GM19467 (cell line): ENCODE measurements at regions not wholly inside any gene's neighbourhood (a gene's known extent, or its start where the extent isn't known, plus 50 kb on each side); places are given as distances from the start of the nearest gene placed in this dataset.
"Not testable (repeated sequence)": the region's sequence is repeated elsewhere in the genome, so short reads cannot be mapped to it uniquely, and the experiment has no call there.

ENCODE experiments used
- ATAC-seq: cut with Tn5 transposase; IDR thresholded peaks from one replicate; pipeline ENCODE4 v1.9.1; 2021; ENCODE audit warnings: mild to moderate bottlenecking, moderate library complexity; ENCODE audit not compliant: unreplicated experiment

DNA sequence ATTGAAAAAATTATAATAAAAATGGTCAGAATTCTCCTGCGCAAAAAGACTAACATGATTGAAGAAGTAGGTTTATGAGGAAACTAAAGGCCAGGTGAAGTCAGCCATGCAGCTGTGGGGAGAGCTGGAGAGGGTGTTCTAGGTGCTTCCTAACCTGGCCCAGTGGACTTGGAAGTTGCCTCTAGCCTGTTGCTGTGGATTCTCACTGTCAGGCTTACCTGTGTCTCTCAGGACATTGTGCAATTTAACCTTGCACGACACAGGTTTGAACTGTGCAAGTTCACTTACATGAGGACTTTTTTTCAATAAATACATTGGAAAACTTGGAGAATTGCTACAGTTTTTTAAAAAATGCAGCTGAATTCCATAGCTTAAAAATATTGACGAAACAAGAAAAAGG is 266.4 kb downstream of the CXCL12 start:
- no peak for ATAC-seq

DNA sequence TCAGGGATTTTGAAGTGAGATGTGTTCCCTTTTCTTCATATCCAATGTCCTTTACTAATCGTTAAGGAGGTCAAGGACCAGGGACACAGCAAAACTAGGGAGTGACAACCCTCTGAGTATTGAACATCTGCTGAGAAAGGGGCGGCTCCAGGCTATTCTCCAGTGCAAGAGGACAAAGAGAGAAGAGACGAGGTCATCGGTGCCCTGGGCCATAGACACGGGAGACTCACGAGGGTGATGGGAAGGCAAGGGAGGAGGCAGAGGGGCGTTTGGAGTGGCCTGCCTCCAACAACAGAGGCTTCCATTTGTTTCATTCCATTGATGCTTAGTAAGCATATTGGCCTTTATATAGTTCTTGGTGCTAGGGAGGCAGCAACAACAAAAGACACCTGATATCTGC is 268.4 kb downstream of the CXCL12 start:
- ATAC-seq = no peak

DNA sequence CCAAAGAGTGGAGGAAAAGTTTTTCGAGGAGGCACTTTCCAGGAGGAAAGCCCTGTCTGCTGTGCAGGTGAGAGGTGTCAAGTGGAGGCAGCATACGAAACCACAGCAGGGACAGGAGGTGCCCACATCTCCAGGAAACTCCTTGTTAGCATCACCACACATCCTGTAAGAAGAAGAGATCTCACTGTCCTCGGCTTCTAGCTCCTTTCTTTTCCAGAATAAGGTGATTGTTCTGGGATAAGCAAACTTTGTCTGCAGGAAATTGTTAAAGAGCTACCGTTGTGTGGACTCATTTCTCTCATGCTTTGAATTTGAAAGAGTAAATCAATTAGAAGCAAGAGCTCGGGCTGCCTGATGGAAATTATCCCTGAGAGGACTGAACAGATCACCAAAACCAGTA is 269.4 kb downstream of the CXCL12 start:
- no peak for ATAC-seq

DNA sequence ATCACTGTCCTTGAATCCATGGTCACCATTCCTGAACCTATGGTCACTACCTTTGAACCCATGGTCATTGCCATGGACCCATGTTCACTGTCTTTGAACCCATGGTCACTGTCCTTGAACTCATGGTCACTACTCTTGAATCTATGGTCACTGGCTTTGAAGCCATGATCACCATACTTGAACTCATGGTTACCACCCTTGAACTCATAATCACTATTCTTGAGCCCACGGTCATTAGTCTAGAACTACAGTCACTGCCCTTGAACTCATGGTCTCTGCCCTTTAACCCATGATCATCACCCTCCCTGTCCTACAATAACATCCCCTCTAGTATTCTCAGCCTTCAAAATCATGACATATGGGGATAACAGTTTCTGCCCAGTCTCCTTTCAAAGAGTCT is 270.5 kb downstream of the CXCL12 start:
- no peak for ATAC-seq

DNA sequence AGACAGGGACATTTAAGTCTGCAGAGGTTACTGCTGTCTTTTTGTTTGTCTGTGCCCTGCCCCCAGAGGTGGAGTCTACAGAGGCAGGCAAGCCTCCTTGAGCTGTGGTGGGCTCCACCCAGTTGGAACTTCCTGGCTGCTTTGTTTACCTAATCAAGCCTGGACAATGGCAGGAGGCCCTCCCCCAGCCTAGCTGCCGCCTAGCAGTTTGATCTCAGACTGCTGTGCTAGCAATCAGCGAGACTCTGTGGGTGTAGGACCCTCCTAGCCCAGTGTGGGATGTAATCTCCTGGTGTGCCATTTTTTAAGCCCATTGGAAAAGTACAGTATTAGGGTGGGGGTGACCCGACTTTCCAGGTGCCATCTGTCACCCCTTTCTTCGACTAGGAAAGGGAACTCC is 272.6 kb downstream of the CXCL12 start:
- not testable (repeated sequence) for ATAC-seq

DNA sequence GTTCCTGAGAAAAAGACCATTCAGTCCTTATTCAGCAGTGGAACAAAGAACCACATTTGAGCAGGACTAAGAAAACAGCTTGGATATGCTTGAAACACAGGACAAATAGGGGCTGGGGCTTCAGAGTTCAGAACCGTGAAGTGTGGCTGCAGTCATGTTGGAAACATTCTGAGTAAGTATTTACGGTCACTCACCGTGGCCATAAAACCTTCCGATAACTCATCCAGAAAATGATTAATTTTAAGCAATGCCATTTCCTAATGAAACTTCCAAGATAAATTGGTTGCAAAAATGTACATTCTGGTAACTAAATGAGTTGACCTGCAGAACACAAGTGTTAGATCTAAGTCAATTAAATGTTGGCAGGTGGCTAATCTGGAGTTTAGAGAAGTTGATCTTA is 279.2 kb downstream of the CXCL12 start:
- ATAC-seq = no peak

DNA sequence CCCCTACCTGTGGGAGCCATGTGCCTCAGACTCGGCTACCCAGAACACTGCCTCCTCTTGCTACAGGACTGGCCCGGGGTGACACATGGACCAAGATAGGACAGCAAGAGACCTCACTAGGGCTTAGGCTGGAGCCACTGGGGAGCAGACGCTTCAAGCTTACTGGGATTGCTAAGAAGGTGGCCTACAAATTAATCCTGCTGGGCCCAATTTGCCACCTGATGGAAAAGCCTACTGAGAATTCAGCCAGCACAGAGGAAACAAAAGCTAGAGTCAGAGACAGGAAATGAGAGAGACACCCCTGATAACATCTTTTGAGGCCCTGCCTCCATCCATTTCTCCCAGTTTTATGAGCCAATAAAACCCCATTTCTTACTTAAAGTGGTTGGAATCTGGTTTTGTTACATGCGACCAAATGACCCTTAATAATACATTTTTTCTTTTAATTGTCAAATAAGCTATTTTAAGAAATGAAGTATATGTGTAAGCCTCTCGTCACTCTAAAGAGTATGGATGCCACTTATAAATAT is 282.1 kb downstream of the CXCL12 start:
- no peak for ATAC-seq

DNA sequence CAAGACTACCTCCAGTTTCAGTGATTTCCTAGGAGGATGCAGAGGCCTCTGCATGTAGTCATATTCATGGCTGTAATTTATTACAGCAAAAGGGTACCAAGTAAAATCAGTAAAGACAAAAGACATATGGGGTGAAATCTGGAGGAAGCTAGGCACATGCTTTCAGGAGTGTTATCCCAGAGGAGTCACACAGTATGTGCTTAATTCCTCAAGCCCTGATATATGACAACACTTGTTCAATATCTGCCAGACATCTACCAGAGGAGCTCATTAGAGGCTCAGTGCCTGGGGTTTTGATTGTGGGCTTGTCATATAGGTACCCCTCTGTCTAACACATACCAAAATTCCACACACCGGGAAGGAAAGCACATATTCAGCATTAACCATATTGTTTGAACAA is 283.8 kb downstream of the CXCL12 start:
- no peak for ATAC-seq

DNA sequence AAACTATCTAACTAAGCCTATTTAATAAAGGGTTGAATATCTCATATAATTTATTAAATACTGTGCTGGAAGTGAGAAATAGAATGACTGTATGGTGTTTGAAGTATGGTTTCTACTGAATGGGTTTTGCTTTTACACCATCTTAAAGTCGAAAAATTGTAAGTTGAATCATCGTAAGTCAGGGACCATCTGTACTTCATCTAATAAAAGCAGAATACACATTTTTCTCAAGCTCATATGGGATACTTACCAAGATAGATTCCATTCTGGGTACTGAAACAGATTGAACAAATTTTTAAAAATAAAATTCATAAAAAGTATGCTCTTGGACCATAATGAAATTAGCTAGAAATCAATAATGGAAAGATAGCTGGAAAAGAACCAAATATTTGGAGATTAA is 285.4 kb downstream of the CXCL12 start:
- ATAC-seq = no peak

DNA sequence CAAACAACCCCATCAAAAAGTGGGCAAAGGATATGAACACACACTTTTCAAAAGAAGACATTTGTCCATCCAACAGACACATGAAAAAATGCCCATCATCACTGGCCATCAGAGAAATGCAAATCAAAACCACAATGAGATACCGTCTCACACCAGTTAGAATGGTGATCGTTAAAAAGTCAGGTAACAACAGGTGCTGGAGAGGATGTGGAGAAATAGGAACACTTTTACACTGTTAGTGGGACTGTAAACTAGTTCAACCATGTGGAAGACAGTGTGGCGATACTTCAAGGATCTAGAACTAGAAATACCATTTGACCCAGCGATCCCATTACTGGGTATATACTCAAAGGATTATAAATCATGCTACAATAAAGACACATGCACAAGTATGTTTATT is 288.7 kb downstream of the CXCL12 start:
- not testable (repeated sequence) for ATAC-seq

DNA sequence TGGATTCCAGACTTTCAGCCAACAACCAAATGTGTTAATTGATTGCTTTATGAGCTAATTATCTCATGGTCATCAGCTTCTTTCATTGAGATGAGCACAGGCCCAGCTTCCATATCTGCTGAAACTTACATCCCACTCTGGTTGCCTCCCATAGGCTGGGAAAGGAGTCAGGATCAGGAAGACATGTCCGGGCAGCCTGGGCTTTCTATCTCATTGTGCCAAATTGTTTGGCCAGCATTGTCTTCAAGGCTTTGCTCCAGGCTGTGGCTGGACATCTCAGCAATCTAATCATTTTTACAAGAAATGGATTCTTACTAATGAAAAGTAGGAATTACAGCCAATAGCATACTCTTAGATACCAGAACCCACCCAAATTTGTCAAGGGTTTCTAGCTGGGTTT is 295.2 kb downstream of the CXCL12 start:
- ATAC-seq = no peak

DNA sequence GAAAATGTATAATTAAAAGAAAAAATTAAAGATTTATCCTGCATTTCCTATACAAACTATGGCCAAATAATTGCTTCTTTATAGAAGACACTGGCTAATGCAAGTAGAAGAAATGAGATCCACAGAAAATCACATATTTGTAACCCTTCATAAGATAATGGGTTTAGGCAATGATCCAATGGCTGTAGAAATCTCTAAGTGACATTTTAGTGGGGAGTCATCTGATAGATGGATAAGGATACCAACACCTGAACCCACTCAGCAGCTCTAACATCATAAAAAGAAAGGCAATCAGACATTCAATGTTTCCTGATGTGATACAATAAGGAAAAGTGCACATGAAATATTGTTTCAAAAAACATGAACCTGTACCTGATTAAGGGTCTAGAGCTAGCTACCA is 297.5 kb downstream of the CXCL12 start:
- no peak for ATAC-seq

DNA sequence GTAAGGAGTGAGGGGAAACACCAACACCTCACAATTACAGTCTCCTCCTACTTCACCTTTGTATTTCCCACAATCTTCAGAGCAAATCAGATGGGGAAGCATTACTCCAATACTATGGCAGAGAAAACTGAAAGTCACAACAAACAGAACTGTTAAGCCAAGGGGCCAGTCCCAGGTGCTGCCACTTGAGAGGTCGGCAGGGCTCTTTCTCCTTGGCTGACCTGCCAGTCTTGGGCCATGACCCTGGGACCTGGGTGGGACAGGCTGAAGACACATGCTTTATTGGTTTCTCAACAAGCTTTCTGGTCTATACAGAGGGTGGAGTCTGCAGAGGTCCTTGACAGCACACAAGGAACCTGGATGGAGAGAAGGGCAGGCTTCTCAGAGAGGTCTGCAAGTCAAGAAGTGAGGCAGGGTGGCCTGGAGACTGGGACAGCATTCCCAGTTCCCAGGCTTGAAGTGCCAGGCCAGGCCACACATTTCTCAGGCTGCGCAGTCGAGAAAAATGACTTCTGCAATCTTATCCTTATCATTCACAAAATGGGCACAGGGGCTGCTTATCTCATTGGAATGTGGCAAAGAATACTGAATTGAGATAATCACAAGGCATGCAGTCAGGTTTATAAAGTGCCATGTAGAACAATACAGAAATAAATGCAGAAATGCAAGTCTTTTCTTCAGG is 301.0 kb downstream of the CXCL12 start:
- no peak for ATAC-seq

DNA sequence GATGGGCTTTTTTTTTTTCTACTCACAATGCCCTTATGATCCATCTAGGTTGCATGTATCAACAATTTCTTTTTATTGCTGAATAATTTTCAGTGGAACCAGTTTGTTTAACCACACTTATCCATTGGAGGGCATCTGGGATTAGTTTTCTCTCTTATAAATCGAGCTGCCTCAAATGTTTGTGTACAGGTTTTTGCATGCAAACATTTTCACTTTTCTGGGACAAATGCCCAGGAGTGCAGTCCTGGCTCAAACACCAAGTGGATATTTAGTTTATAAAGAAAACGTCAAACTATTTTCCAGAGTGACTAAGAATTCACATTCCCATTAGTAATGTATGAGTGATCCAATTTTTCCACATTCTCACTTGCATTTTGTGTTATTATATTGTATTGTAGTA is 313.4 kb downstream of the CXCL12 start:
- no peak for ATAC-seq

DNA sequence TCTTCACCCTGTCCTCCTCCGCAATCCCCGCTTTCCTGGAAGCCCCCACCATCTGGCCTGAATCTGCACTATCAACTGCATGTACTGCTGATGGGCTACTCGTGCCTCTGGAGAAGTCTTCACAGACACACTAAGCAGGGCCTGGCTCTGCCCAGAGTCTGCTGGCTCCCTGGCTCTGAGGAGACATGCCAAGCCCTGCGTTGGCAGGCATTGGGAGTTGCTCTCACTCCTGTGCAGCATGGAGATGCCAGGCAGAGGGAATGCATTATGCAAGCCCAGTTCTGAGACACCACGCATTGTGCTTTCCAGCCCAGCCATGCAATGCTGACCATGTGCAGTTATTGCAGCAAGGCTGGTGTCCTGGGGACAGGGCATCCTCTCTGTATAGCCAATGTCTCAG is 314.6 kb downstream of the CXCL12 start:
- ATAC-seq = no peak

DNA sequence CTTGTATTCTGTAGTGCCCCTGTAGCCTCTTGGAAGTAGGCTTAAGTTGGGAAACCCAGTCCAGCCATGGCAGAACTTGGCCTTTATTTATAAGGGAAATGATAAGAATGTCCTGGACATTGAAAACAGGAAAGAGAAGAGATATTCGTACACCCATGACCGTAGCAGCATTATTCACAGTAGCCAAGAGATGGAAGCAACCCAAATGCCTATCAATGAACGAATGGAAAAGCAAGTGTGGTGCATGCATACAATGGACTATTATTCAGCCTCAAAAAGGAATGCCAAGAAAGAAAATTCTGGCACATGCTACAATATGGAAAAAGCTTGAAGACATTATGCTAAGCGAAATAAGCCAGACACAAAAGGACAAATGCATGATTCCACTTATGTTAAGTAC is 315.3 kb downstream of the CXCL12 start:
- no peak for ATAC-seq

DNA sequence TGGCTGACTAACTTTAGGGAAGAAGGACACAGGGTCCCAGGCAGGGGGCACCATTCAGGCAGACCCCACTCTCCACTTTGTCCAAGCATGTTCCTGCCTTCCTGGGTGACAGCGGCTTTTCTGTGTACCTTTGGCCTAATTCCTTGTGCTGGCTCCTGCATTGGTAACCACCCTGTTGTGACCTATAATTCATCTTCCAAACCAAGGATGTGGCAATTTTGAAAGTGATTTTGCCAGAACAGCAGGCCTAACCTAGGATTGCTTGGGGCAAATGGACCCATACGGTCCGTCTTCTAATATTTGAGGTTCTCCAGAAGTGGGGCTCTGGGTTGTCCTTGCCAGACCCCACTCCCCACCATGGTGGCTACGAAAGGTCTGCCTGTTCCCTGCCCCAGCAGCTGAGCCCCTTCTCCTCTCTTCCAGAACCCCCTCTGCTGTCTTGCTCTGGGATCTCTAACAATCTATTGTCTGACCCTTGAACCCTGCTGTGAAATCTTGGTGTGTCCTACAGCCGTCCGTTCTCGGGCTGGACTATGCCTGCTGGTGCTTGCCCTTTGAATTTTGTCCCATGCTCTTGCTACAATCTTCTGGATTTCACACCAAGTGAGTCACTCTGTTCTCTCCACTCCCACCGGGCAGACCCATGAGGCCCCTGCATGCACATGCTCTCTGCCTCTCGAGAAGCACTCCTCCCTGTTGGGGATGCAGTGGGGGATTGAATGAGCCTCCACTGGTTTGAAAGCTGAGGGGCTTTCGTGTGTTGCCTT is 316.0 kb downstream of the CXCL12 start:
- no peak for ATAC-seq

DNA sequence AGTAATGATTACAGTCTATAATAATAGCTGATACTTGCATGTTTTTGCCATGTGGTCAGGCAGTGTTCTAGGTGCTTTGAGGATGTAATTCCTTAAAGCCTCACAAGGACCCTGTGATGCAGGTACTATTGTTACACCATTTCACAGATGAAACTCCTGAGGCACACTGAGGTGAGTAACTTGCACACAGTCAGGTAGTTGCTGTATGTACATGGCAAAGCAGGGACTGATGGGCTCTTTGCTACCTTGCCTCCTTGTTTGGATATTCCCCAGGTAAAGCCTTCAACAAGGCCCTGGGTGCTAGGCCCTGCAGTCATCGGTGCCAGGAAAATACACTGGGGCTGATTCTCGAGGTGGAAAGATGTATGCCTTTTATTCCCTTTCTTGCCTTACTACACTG is 317.5 kb downstream of the CXCL12 start:
- ATAC-seq = no peak

DNA sequence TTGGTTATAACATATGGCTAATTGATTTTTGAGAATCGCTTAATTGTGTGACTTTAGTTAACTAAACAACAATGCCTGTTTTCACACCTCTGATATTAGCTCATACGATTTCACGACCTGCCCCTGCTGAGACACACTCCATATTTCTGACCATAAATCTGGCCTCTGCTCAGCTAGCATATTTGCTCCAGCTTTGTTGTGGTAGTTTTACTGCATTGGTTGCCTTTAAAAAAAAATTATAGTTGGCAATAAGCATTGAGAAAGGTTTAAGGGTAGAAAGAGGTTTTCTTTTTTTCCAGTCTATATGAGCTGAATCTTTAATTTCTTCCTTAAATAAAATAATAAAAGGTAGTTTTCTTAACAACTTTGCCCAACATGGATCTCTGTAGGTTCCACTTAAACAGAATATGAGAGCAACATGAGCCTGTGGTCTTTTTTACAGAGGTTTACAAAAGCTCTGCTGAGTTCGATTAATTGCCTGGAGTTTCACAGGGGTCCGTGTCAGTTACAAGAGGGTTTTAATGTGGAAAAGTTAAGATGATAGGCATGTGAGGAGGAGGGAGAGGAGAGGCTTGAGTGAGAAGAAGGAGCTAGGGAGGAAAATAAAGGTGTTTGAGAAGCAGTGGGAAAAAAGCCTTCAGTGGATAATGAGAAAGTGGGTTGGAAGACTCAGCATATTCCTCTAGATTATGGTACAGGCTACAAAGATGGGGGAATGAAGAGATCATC is 318.2 kb downstream of the CXCL12 start:
- no peak for ATAC-seq

DNA sequence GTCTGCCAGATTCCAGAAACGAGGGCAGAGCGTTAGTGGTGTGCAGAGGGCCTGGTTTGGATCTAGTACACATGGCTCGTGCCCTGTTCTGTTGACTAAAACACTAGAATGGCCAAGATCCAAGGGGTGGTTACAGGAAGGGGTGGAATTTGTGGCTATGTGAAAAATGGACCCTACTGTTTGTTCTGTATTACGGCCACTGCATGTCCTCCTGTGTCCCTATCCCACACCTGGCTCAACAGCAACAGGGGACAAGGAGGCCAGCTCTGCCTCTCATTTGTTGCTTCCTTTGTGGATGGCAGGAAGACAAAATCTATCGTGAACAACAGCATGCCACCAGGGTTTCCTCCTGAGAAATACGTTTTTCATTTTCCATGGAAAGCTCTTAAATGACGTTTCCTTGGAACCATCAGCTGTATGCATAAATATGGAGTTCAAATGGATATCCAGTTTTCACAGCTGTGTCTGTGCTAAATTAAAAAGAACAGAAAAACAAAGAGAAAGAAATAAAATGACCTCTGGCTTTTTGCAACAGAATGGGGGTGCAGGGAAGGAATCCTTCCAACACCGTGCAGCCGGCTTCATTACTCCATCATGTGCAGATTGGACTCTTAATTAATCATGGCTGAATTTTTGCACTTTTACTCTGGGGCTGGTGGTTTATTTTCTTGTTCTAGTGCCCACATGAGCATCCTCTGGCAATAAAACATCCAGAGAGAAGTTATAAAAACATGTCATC is 318.9 kb downstream of the CXCL12 start:
- ATAC-seq = no peak
